GM12875 (cell line): ENCODE measurements at regions not wholly inside any gene's neighbourhood (a gene's known extent, or its start where the extent isn't known, plus 50 kb on each side); places are given as distances from the start of the nearest gene placed in this dataset.

Experiments used
- H3K4me3 ChIP-seq: one replicate; pipeline ENCODE4 v1.5.1; 2011; ENCODE audit warnings: low read depth, low read length, control low read depth
- TF ChIP-seq, protein P1 (sequence below): IDR thresholded peaks from 2 replicates; pipeline ENCODE4 v1.5.1; 2011; ENCODE audit warnings: low read depth, mild to moderate bottlenecking, control low read depth, inconsistent platforms, low read length, moderate library complexity, borderline replicate concordance; ENCODE audit not compliant: insufficient read depth

DNA sequence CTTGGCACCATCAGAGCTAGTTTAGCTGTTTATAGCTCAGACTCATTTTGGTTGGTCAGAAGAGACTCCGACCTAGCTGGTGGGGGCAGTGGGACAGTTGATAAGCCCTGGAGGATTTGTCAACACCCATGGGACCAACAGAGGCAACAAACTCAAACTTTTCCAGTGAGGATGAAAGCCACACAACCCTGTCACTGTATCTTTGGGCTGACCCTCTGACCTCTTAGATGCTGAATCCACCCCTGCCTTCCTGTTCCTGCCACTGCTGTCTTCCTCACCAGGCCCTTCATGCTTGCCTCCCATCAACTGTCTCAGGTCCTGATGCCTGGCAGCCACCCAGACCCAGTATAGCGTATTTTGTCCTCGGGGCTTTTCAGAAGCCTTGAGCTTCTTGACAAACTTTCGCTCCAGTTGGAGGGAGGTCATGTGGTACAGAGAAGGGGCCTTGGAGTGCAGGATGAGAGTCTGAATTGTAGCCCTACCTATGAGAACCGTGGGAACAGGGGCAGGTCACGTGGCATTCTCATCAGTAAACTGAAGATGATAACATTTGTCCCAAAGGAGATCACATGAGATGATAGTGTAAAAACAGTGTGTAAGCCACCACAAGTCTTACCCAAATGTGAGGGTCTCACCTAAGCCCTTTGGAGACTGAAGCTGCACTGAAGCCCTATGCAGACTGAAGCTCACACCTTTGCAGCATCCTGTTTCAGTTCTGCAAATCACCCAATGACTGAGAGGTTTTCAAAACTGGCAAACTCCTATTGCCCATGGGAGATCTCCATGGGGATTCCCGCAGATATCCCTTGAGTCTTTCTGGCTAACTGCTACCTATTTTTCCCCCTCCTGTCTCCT is 72.0 kb upstream of the F13A1 start:
- TF ChIP-seq, protein P1, sequence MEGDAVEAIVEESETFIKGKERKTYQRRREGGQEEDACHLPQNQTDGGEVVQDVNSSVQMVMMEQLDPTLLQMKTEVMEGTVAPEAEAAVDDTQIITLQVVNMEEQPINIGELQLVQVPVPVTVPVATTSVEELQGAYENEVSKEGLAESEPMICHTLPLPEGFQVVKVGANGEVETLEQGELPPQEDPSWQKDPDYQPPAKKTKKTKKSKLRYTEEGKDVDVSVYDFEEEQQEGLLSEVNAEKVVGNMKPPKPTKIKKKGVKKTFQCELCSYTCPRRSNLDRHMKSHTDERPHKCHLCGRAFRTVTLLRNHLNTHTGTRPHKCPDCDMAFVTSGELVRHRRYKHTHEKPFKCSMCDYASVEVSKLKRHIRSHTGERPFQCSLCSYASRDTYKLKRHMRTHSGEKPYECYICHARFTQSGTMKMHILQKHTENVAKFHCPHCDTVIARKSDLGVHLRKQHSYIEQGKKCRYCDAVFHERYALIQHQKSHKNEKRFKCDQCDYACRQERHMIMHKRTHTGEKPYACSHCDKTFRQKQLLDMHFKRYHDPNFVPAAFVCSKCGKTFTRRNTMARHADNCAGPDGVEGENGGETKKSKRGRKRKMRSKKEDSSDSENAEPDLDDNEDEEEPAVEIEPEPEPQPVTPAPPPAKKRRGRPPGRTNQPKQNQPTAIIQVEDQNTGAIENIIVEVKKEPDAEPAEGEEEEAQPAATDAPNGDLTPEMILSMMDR = no peak
- H3K4me3 ChIP-seq = no peak overlapping the region

DNA sequence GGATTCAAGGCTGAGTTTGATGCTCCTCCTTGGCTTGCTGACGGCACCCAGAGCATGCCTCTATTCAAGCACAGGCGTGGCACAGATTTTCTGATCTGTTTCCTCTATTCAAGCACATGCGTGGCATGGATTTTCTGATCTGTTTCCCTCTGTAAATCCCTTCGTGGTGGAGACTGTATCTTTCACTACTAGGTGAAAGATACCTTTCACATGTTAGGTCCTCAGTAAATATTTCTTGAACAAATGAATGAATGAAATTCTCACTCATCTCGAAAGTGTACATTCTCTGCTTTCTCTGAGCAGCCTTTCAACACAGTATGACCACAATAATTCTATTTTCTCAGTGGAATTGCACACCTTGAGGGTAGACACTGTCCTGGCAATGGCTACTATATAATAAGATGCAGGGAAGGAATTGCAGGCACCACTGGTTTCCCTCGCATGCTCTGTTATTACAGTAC is 72.6 kb upstream of the F13A1 start:
- TF ChIP-seq, protein P1 = no peak
- no peak overlapping the region for H3K4me3 ChIP-seq

DNA sequence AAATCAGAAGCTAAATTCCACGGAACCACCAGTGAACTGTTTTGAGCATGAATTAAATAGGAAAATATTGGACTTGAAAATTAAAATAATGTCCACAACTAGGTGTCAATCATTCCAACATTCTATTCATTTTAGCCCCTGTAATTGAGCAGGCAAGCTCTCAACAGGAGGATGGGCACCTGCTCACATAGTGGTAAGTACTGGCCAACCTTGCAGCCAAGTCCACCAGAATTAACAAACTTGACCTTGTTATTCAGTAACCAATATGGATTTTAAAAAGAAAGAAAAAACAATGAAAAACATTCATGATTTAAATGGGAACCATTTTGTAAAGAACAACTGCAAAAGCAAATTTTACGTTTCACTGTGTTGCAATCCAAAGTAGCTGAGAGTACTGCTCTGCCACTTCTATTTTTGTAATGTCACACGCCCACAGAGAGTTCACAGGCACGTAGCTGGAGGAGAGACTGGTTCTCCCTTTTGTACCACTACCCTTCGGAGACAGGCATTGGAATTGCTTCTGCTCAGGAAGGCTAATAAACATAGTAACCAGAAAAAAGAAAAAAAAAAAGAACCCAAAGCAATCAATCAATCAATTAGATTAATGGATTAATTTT is 75.2 kb upstream of the F13A1 start:
- TF ChIP-seq, protein P1 = no peak
- H3K4me3 ChIP-seq = no peak overlapping the region

DNA sequence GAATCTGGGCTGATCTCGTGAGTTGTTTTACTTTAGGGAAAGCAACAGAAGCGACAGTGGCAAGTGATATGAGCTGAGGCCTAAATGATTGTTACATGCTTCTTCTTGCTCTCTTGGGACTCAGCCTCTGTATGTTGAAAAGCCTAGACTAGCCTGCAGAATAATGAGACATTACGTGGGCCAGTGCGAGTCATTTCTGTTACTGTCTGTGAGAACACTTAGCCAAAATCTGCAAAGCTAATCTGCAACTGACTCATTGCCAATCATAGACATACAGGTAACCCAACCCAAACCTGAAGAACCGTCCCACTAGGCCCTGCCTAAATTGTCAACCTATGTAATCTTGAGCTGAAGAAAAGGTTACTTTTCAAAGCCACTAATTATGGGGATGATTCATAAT is 77.4 kb upstream of the F13A1 start:
- no peak overlapping the region for H3K4me3 ChIP-seq
- TF ChIP-seq, protein P1 = no peak

DNA sequence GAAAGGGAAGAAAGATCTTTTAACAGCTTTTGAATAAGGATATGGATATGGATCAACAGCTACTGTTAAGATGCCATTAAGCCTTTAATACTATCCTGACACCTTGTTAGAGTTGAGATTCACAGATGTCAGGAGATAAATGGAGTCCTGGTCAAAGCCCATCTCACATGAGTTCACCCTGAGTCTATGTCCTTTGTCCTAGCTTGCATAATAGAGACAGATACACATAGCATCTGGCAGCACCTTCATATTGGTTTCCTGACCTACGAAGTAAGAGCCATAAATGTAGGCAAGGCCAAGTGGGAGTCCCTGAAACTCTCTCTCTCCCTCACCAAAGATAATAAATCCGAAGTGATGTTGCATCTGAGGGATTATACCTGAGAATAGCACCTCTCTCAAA is 79.1 kb upstream of the F13A1 start:
- no peak overlapping the region for H3K4me3 ChIP-seq
- TF ChIP-seq, protein P1 = no peak

DNA sequence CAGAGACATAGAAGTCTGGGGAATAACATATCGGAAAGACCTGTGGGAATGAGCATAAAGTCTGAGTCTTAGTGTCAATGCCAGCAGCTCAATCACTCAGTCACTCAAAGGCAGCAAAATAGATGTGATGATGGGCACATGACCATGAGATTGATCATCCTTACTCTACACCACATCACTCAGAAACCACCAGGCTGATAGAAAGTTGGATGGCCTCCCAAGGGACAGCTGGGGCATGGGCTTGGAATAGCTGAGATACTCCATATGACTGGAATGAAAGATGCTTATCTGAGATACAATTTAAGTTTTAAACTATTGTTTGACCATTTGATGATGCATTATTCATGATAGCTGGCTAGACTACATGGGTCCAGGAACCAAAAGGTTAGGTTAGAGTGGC is 80.9 kb upstream of the F13A1 start:
- no peak overlapping the region for H3K4me3 ChIP-seq
- TF ChIP-seq, protein P1 = no peak

DNA sequence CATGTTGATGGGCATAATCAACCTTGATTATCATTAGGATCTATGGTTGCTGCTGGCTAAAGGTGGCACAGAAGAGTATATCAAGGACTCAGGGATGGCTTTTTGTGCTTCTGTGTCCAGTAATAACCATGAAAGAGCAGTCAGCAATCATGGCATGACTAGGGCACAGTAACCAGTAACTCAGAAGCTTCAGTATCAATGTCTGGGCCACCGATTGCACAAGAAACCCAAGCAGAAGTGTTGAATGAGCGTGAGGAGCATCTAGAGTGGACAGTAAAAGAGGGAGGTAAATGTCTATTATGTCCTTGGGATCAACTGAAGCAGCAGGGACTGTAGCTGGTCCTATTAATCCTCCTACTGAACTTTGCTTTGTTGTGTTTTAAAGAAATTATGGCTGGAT is 81.5 kb upstream of the F13A1 start:
- no peak overlapping the region for H3K4me3 ChIP-seq
- TF ChIP-seq, protein P1 = no peak
